ENCODE measurements at regions not wholly inside any gene's neighbourhood (a gene's known extent, or its start where the extent isn't known, plus 50 kb on each side); places are given as distances from the start of the nearest gene placed in this dataset.

DNA sequence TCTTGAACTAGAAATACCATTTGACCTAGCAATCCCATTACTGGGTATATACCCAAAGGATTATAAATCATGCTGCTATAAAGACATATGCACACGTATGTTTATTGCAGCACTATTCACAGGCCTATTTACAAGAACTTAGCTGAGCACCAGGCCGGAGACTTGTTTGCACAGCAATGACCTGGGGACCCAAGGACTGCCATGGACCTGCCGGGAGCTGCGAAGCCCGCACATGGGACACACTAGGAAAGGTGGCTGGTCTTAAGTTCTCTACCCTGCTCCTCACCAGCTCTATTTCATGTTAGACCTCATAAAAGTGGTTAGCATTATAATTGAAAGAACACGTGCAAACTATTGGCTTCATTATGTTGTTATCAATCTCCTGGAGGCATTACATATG is 70.4 kb upstream of the CST7 start:
- Histone ChIP-seq H3K4me1 (no peaks in the 10 kb centered on the region), H3K27ac (no peak overlapping the region), H3K4me3 (no peak overlapping the region), H3K9me3 (no peaks in the 10 kb centered on the region), H3K4me2 (no peak overlapping the region)
- no peak for ATAC-seq
- 69% methylated on average over 6 of the region's 6 CpGs for WGBS (ENCODE audit: missing lambda C conversion rate)
- no peak for FAIRE-seq
- TF ChIP-seq MAFK (IDR thresholded peaks at IDR 0.05; ENCODE audit: partially characterized antibody) (no peak), EP300 (IDR thresholded peaks at IDR 0.05) (no peak), KDM1A (IDR thresholded peaks at IDR 0.05; ENCODE audit: low read depth) (no peak), CEBPB (IDR thresholded peaks at IDR 0.05) (no peak), NPAS2 (CRISPR knock-in tag; IDR thresholded peaks at IDR 0.05; ENCODE audit: borderline replicate concordance) (no peak), NFE2L2 (conservative IDR thresholded peaks at IDR 0.05; ENCODE audit: low read length) (no peak), JUNB (IDR thresholded peaks at IDR 0.05) (no peak), HOXA7 (CRISPR knock-in tag; IDR thresholded peaks at IDR 0.05) (no peak), GATA3 (IDR thresholded peaks at IDR 0.05; ENCODE audit: borderline replicate concordance) (no peak), MAZ (IDR thresholded peaks at IDR 0.05; ENCODE audit: borderline replicate concordance, low read depth, low read length) (no peak), POLR2AphosphoS2 (conservative IDR thresholded peaks at IDR 0.05; ENCODE audit: low read length) (no peak)
- TF ChIP-seq, protein P1, sequence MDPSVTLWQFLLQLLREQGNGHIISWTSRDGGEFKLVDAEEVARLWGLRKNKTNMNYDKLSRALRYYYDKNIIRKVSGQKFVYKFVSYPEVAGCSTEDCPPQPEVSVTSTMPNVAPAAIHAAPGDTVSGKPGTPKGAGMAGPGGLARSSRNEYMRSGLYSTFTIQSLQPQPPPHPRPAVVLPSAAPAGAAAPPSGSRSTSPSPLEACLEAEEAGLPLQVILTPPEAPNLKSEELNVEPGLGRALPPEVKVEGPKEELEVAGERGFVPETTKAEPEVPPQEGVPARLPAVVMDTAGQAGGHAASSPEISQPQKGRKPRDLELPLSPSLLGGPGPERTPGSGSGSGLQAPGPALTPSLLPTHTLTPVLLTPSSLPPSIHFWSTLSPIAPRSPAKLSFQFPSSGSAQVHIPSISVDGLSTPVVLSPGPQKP (IDR thresholded peaks at IDR 0.05; ENCODE audit: low read depth, low read length): no peak
- TF ChIP-seq, protein P2, sequence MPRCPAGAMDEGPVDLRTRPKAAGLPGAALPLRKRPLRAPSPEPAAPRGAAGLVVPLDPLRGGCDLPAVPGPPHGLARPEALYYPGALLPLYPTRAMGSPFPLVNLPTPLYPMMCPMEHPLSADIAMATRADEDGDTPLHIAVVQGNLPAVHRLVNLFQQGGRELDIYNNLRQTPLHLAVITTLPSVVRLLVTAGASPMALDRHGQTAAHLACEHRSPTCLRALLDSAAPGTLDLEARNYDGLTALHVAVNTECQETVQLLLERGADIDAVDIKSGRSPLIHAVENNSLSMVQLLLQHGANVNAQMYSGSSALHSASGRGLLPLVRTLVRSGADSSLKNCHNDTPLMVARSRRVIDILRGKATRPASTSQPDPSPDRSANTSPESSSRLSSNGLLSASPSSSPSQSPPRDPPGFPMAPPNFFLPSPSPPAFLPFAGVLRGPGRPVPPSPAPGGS (IDR thresholded peaks at IDR 0.05): no peak
- TF ChIP-seq, protein P3, sequence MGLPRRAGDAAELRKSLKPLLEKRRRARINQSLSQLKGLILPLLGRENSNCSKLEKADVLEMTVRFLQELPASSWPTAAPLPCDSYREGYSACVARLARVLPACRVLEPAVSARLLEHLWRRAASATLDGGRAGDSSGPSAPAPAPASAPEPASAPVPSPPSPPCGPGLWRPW (IDR thresholded peaks at IDR 0.05): no peak
- POLR2A ChIA-PET: no interaction called here
- CTCF ChIA-PET: no interaction called here
- no peak for DNase-seq (ENCODE audit: low read depth in 1 of 2, low spot score in 1 of 2)

DNA sequence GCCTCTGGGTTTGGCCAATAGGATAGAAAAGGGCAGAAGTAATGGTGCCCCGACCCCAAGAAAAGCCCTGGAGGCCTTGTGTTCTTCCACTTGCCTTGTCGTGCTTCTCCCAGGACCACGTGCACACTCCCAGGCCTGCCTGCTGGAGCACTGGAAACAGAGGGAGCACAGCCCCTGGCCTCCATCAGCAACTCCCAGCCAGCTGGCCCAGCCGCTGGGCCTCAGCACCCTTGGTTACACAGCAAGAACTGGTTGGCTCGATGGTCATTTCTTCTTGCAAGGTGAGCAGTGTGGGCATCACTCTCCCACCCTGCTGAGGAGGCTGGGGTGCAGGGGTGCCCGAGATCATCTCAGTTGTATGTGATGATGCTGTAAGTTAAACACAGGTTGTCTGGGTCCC is 69.2 kb upstream of the CST7 start:
- no peak for FAIRE-seq
- ATAC-seq: no peak
- TF ChIP-seq POLR2A (IDR thresholded peaks at IDR 0.05; ENCODE audit: low read length) (no peak), RNF2 (IDR thresholded peaks at IDR 0.05; ENCODE audit: borderline replicate concordance, low read depth) (no peak), SREBF2 (IDR thresholded peaks at IDR 0.05) (no peak), EHF (CRISPR knock-in tag; IDR thresholded peaks at IDR 0.05) (no peak), POLR2AphosphoS2 (conservative IDR thresholded peaks at IDR 0.05; ENCODE audit: low read length) (no peak)
- TF ChIP-seq, protein P4, sequence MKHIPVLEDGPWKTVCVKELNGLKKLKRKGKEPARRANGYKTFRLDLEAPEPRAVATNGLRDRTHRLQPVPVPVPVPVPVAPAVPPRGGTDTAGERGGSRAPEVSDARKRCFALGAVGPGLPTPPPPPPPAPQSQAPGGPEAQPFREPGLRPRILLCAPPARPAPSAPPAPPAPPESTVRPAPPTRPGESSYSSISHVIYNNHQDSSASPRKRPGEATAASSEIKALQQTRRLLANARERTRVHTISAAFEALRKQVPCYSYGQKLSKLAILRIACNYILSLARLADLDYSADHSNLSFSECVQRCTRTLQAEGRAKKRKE (CRISPR knock-in tag; IDR thresholded peaks at IDR 0.05; ENCODE audit: low read depth): no peak
- 22% methylated on average over 5 of the region's 6 CpGs for WGBS (ENCODE audit: missing lambda C conversion rate)
- Histone ChIP-seq H3K4me1 (no peaks in the 10 kb centered on the region), H3K27ac (no peak overlapping the region), H3K9me3 (no peaks in the 10 kb centered on the region), H3K4me3 (no peak overlapping the region), H3K4me2 (no peak overlapping the region)
- no peak for DNase-seq (ENCODE audit: low read depth in 1 of 2, low spot score in 1 of 2)
- ChIA-PET CTCF (interaction anchor here (0.9 to 2.5 kb wide), 3 partner anchors 15 to 942 kb away, joined by 3 to 6 read pairs (median 3); no protein-coding TSS in a partner anchor), POLR2A (no interaction called here)

DNA sequence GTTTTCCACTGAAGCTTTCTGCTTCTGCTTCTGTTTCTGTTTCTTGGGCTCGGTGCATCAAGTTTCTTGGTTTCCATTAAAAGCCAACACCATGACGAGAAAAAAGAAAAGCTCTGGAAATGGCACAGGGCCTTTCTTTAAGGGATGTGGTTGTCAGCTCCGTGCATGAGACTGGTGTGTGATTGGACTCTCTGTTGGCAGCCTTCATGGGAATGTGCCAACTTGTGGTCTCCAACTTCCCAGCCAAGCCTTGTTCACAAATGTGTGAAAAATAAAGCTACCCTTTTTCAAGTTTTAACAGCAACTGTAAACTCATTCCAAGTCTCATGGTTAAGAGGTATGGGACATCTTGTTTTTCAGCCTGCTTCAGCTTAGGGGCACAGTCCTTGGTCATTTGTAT is 68.7 kb upstream of the CST7 start:
- POLR2A ChIA-PET: no interaction called here
- H3K27ac ChIP-seq: no peak overlapping the region
- no peaks in the 10 kb centered on the region for H3K4me1 ChIP-seq
- 31% methylated on average over 3 of the region's 3 CpGs for WGBS (ENCODE audit: missing lambda C conversion rate)
- H3K4me3 ChIP-seq: no peak overlapping the region
- no peak for TF ChIP-seq RFX5 (IDR thresholded peaks at IDR 0.05)
- no peak for TF ChIP-seq GATA3 (IDR thresholded peaks at IDR 0.05; ENCODE audit: borderline replicate concordance)
- DNase-seq (ENCODE audit: low read depth in 1 of 2, low spot score in 1 of 2): no peak
- H3K9me3 ChIP-seq: no peaks in the 10 kb centered on the region
- no peak for ATAC-seq
- no peak for FAIRE-seq
- CTCF ChIA-PET: interaction anchor here (0.9 to 2.5 kb wide), 3 partner anchors 14 to 943 kb away, joined by 3 to 6 read pairs (median 3); no protein-coding TSS in a partner anchor
- H3K4me2 ChIP-seq: no peak overlapping the region

Measured in A549 (cell line).